SK-N-SH (cell line): ENCODE measurements at regions not wholly inside any gene's neighbourhood (a gene's known extent, or its start where the extent isn't known, plus 50 kb on each side); places are given as distances from the start of the nearest gene placed in this dataset.

ENCODE experiments used
- CTCF ChIA-PET: fragments of 300-600, 350-600 bp; formaldehyde crosslinking; extraction: SDS; loops from one replicate; lab custom pipeline; 2021; lab: Yijun Ruan, JAX
- POLR2A ChIA-PET: fragments of 350-600 bp; sonication (Branson Sonifier 250); formaldehyde crosslinking; extraction: SDS; loops from one replicate; lab custom pipeline; 2020; ENCODE audit warnings: antibody characterized with exemption, inconsistent platforms; lab: Yijun Ruan, JAX
- DNase-seq: peaks from one replicate; pipeline ENCODE4 v3.0.0; 2012
- H2AFZ ChIP-seq: fragments of 200-600 bp; sonication (generic); 2 replicates; pipeline ENCODE4 v1.8.1; 2016; ENCODE audit warnings: antibody characterized with exemption, mild to moderate bottlenecking, low read depth
- H3F3A ChIP-seq: fragments of 200-600 bp; sonication (generic); replicated peaks from 2 replicates; pipeline ENCODE3; 2016; ENCODE audit warnings: antibody characterized with exemption, mild to moderate bottlenecking; ENCODE audit not compliant: insufficient read depth
- H3K27ac ChIP-seq, 2 experiments: fragments of 200-500 bp in 1 of 2; fragments of 200-600 bp in 1 of 2; sonication (Bioruptor generic) in 1 of 2; sonication (generic), shearing (Covaris generic) in 1 of 2; 2 replicates each; pipeline versions ENCODE4 v1.5.1 to v1.6.1; 2014 to 2016; ENCODE audit warnings: low read depth in 2 of 2, inconsistent platforms in 1 of 2, low read length in 1 of 2, mild to moderate bottlenecking in 1 of 2, mixed read lengths in 1 of 2
- H3K27me3 ChIP-seq: fragments of 200-600 bp; sonication (generic), shearing (Covaris generic); 2 replicates; pipeline ENCODE4 v1.6.1; 2016; ENCODE audit warnings: mixed run types; ENCODE audit not compliant: insufficient read depth
- H3K36me3 ChIP-seq, 2 experiments: fragments of 200-500 bp in 1 of 2; fragments of 200-600 bp in 1 of 2; sonication (Bioruptor generic) in 1 of 2; sonication (generic) in 1 of 2; replicated peaks in 1 of 2; 2 replicates each; pipeline versions ENCODE3 to v1.5.1; 2014 to 2016; ENCODE audit warnings: low read length in 1 of 2, mild to moderate bottlenecking in 1 of 2; ENCODE audit not compliant: insufficient read depth in 2 of 2, control insufficient read depth in 1 of 2
- H3K4me1 ChIP-seq, 2 experiments: fragments of 200-500 bp in 1 of 2; fragments of 200-600 bp in 1 of 2; sonication (Bioruptor generic) in 1 of 2; sonication (generic), shearing (Covaris generic) in 1 of 2; 2 replicates each; pipeline versions ENCODE4 v1.5.1 to v1.6.1; 2014 to 2016; ENCODE audit warnings: low read depth in 1 of 2, low read length in 1 of 2, mixed run types in 1 of 2; ENCODE audit not compliant: insufficient read depth in 2 of 2, control insufficient read depth in 1 of 2
- H3K4me2 ChIP-seq: fragments of 200-600 bp; sonication (generic), shearing (Covaris generic); 2 replicates; pipeline ENCODE4 v1.6.1; 2017; ENCODE audit warnings: mixed run types
- H3K4me3 ChIP-seq, 2 experiments: fragments of 200-500 bp in 1 of 2; fragments of 200-600 bp in 1 of 2; sonication (Bioruptor generic) in 1 of 2; sonication (generic), shearing (Covaris generic) in 1 of 2; 2 replicates each; pipeline versions ENCODE4 v1.5.1 to v1.8.1; 2014 to 2016; ENCODE audit warnings: low read depth in 2 of 2, inconsistent platforms in 1 of 2, low read length in 1 of 2, mild to moderate bottlenecking in 1 of 2, mixed read lengths in 1 of 2, moderate library complexity in 1 of 2
- H3K79me2 ChIP-seq: fragments of 200-600 bp; sonication (generic); 2 replicates; pipeline ENCODE4 v1.8.1; 2017; ENCODE audit warnings: mild to moderate bottlenecking; ENCODE audit not compliant: insufficient read depth
- H3K9ac ChIP-seq: fragments of 200-600 bp; sonication (generic); 2 replicates; pipeline ENCODE4 v1.6.1; 2017; ENCODE audit warnings: mixed run types
- H3K9me2 ChIP-seq: fragments of 200-600 bp; sonication (generic); 2 replicates; pipeline ENCODE4 v1.6.1; 2017; ENCODE audit warnings: mixed run types
- H3K9me3 ChIP-seq: fragments of 200-600 bp; sonication (generic); 2 replicates; pipeline ENCODE4 v1.6.1; 2017; ENCODE audit warnings: mixed run types, mild to moderate bottlenecking, moderate library complexity
- H4K20me1 ChIP-seq: fragments of 200-600 bp; sonication (generic); 2 replicates; pipeline ENCODE4 v1.6.1; 2017; ENCODE audit warnings: mild to moderate bottlenecking, mixed run types; ENCODE audit not compliant: insufficient read depth
- CHD2 ChIP-seq: fragments of 150-350 bp; IDR thresholded peaks from 2 replicates; pipeline ENCODE4 v1.6.1; 2018; ENCODE audit warnings: low read length; ENCODE audit not compliant: partially characterized antibody
- EP300 ChIP-seq, 2 experiments: IDR thresholded peaks; 2 replicates each; pipeline versions ENCODE4 v1.4.0 to v1.6.1; 2012; ENCODE audit warnings: borderline replicate concordance in 1 of 2, low read depth in 1 of 2, low read length in 1 of 2
- FOSL2 ChIP-seq: IDR thresholded peaks from 2 replicates; pipeline ENCODE4 v1.4.0; 2012; ENCODE audit warnings: low read depth, mild to moderate bottlenecking, moderate library complexity, borderline replicate concordance
- FOXJ3 ChIP-seq: sonication (generic); formaldehyde crosslinking; IDR thresholded peaks from 2 replicates; pipeline ENCODE4 v1.5.1; 2020; ENCODE audit warnings: mild to moderate bottlenecking, missing genetic modification reagents
- FOXM1 ChIP-seq: IDR thresholded peaks from 2 replicates; pipeline ENCODE4 v1.4.0; 2012; ENCODE audit warnings: low read depth, mild to moderate bottlenecking
- GATA2 ChIP-seq: sonication (generic); formaldehyde crosslinking; IDR thresholded peaks from 2 replicates; pipeline ENCODE4 v1.5.0; 2020; ENCODE audit warnings: mild to moderate bottlenecking, missing genetic modification reagents
- IRF3 ChIP-seq: fragments of 150-350 bp; IDR thresholded peaks from 2 replicates; pipeline ENCODE4 v1.6.1; 2016; ENCODE audit warnings: mild to moderate bottlenecking, low read depth, low read length
- JUND ChIP-seq: IDR thresholded peaks from 2 replicates; pipeline ENCODE4 v1.4.0; 2012
- MXI1 ChIP-seq: IDR thresholded peaks from 2 replicates; pipeline ENCODE4 v1.6.1; 2012; ENCODE audit warnings: mild to moderate bottlenecking, low read depth, low read length, improper control_type of control experiment
- NFIC ChIP-seq: IDR thresholded peaks from 2 replicates; pipeline ENCODE4 v1.4.0; 2012; ENCODE audit warnings: borderline replicate concordance
- POLR2AphosphoS5 ChIP-seq: IDR thresholded peaks from 2 replicates; pipeline ENCODE4 v1.6.1; 2012; ENCODE audit warnings: low read depth, low read length
- RAD21 ChIP-seq: IDR thresholded peaks from 2 replicates; pipeline ENCODE4 v1.6.1; 2012; ENCODE audit warnings: mild to moderate bottlenecking, low read length
- RCOR1 ChIP-seq: fragments of 150-350 bp; IDR thresholded peaks from 2 replicates; pipeline ENCODE4 v1.6.1; 2017; ENCODE audit warnings: antibody characterized with exemption, low read length
- RXRA ChIP-seq: IDR thresholded peaks from 2 replicates; pipeline ENCODE4 v1.4.0; 2012; ENCODE audit warnings: low read depth, mild to moderate bottlenecking, borderline replicate concordance
- SIN3A ChIP-seq: IDR thresholded peaks from 2 replicates; pipeline ENCODE4 v1.6.1; 2012; ENCODE audit warnings: low read depth, mild to moderate bottlenecking, low read length, moderate library complexity, borderline replicate concordance
- SMC3 ChIP-seq: IDR thresholded peaks from 2 replicates; pipeline ENCODE4 v1.6.1; 2012; ENCODE audit warnings: low read depth, low read length, improper control_type of control experiment
- TAF1 ChIP-seq: IDR thresholded peaks from 2 replicates; pipeline ENCODE4 v1.6.1; 2012; ENCODE audit warnings: low read depth, mild to moderate bottlenecking, low read length, moderate library complexity, borderline replicate concordance
- TCF12 ChIP-seq: IDR thresholded peaks from 2 replicates; pipeline ENCODE4 v1.4.0; 2012
- TEAD4 ChIP-seq: IDR thresholded peaks from 2 replicates; pipeline ENCODE4 v1.4.0; 2012; ENCODE audit warnings: mild to moderate bottlenecking, borderline replicate concordance; ENCODE audit not compliant: insufficient read depth
- USF1 ChIP-seq: IDR thresholded peaks from 2 replicates; pipeline ENCODE4 v1.4.0; 2012; ENCODE audit warnings: low read depth, borderline replicate concordance
- USF2 ChIP-seq: fragments of 150-350 bp; IDR thresholded peaks from 2 replicates; pipeline ENCODE4 v1.6.1; 2017; ENCODE audit warnings: antibody characterized with exemption, low read length, low read depth, borderline replicate concordance
- WGBS: methylation state at CpG from one replicate; pipeline ENCODE4 v1.1.6; 2017; ENCODE audit warnings: low lambda C conversion rate; 5-methylcytosine and 5-hydroxymethylcytosine counted together
- TF ChIP-seq, protein P1 (sequence below): IDR thresholded peaks from 2 replicates; pipeline ENCODE4 v1.4.0; 2012; ENCODE audit warnings: low read depth, borderline replicate concordance

DNA sequence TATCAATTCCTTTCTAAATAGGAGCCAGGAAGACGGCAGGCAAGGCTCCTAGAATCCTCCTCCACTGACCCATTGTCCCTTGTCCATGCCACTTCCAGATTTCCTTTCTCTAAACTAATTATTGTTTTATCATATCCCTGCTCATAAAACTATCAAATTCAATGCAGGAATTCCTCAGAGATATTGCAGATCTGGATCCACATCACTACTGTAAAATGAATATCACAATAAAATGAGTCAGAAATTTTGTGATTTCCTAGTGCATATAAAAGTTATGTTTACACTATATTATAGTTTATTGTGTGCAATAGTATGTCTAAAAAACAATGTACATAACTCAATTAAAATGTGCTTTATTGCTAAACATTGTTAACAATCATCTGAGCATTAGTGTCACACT, 498.7 kb upstream of the NEGR1 start:
- CTCF ChIA-PET, result interaction anchor here (0.9 kb wide), 1 partner anchor 158 kb away, joined by 5 read pairs; no protein-coding TSS in a partner anchor
- no peaks in the 10 kb centered on the region; the same call in 1 of the 2 replicates for H3K9me3 ChIP-seq
- no peak for TF ChIP-seq JUND
- peak; percentile 47; the same call in 1 of the 2 replicates for TF ChIP-seq GATA2 (CRISPR knock-in tag)
- TF ChIP-seq POLR2AphosphoS5, result no peak
- TF ChIP-seq TCF12, result peak; percentile 35; the same call in 1 of the 2 replicates
- TF ChIP-seq EP300 (IDR thresholded peaks at IDR 0.05; ENCODE audit: borderline replicate concordance in 1 of 2, low read depth in 1 of 2, low read length in 1 of 2), result peak in 1 of 2 experiments; percentile 81; a peak in 1 of 4 replicates
- TF ChIP-seq, protein P1, sequence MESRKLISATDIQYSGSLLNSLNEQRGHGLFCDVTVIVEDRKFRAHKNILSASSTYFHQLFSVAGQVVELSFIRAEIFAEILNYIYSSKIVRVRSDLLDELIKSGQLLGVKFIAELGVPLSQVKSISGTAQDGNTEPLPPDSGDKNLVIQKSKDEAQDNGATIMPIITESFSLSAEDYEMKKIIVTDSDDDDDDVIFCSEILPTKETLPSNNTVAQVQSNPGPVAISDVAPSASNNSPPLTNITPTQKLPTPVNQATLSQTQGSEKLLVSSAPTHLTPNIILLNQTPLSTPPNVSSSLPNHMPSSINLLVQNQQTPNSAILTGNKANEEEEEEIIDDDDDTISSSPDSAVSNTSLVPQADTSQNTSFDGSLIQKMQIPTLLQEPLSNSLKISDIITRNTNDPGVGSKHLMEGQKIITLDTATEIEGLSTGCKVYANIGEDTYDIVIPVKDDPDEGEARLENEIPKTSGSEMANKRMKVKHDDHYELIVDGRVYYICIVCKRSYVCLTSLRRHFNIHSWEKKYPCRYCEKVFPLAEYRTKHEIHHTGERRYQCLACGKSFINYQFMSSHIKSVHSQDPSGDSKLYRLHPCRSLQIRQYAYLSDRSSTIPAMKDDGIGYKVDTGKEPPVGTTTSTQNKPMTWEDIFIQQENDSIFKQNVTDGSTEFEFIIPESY, result no peak
- TF ChIP-seq RCOR1, result peak; percentile 75
- no peak for TF ChIP-seq FOXM1
- TF ChIP-seq FOXJ3 (CRISPR knock-in tag), result no peak
- no peak for TF ChIP-seq USF2
- no peak; the same call in 1 of the 2 replicates for TF ChIP-seq RAD21
- no peak for TF ChIP-seq NFIC
- no peak for TF ChIP-seq TAF1
- TF ChIP-seq TEAD4, result no peak
- TF ChIP-seq SMC3, result no peak
- no peak for TF ChIP-seq IRF3
- TF ChIP-seq SIN3A, result no peak
- no peak for TF ChIP-seq USF1
- TF ChIP-seq RXRA, result no peak
- TF ChIP-seq FOSL2, result no peak
- TF ChIP-seq MXI1, result peak; percentile 39; the same call in 1 of the 2 replicates
- TF ChIP-seq CHD2, result peak; percentile 14

More for the DNA sequence above, 498.7 kb upstream of the NEGR1 start:
- Histone ChIP-seq H4K20me1 (no peaks in the 10 kb centered on the region), H3K27me3 (no peaks in the 10 kb centered on the region), H3K4me1 (peaks cover 0 to 5% of the 10 kb centered on the region in 2 experiments; a peak in 2 of 4 replicates), H3K9me2 (no peaks in the 10 kb centered on the region; the same call in 1 of the 2 replicates), H3K79me2 (no peaks in the 10 kb centered on the region), H3K4me3 (no peak overlapping the region), H3F3A (no peaks in the 10 kb centered on the region), H3K9ac (no peak overlapping the region), H3K36me3 (peaks cover 0 to 3% of the 10 kb centered on the region in 2 experiments), H3K27ac (no peak overlapping the region), H2AFZ (no peak overlapping the region), H3K4me2 (no peak overlapping the region)
- DNase-seq, result peak; percentile 24
- POLR2A ChIA-PET, result no interaction called here
- 0% methylated on average over 1 of the region's 1 CpG for WGBS
